ENCODE measurements at regions not wholly inside any gene's neighbourhood (a gene's known extent, or its start where the extent isn't known, plus 50 kb on each side); places are given as distances from the start of the nearest gene placed in this dataset.

DNA sequence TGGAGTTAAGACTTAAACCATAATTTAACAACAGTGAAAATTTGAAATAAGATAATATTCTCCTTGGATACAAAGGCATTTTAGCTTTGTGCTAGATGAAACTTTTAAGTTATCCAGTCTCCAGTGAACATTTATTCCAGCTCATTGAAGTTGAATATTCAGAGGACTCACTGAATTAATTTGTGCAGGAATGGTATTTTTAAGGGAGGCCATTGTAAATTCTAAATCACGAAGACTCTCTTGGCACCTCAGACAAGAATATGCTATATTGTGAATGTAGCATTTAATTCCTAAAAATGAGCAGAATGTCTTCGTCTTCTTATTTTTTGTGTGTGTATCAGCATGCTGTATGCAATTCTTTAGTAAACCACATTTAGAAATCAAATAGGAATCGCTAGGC is 731.7 kb upstream of the RAB6C start:
- DNase-seq, result no peak

DNA sequence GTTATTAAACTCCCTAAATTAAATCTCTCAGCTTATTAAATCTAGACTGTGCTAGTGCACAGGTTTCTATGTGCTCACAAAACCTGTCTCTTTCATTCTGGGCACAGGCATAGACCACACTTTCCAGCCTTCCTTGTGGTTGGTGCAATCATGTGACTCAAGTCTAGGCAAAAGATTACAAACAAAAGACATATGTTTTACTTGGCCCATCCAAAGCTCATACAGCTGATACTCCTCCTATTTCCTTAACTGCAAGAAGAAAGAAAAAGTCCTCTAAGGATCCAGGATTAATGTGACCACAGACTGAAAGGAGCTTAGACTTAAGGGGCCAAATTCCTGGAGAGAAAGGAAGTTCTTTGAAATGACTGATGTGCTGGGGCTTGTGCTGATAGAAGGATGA is 731.3 kb upstream of the RAB6C start:
- no peak for DNase-seq

DNA sequence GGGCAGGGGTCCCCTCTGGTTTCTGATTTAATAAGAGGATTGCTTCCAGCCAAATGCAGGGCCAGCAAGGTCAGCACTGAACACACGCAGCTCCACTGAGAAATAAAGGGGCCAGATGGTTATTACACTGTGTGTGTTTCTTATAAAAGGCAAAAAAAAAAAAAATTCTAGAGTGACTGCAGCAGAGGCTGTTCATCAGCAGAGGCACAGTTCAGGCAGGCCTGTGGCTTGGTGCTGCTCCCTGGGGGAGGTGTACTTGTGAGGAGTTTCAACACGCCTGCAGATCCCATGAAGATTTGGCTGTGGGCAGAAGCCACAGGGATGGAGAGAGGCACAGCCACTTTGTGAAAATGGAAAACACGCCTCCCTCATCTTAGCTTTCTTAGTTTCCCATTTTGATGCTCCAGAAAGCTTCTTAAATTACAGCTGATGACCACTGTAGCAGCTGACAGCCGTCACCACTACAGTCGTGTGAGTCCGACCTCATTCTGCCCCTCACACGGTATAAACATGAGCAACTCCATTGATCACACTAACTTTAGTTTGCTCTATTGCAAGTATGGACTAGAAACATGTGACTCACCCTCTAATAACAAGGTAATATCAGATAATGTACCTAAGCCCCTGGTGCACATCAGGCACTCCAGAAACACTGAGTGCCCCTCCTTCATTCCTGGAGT is 726.5 kb upstream of the RAB6C start:
- DNase-seq, result no peak

DNA sequence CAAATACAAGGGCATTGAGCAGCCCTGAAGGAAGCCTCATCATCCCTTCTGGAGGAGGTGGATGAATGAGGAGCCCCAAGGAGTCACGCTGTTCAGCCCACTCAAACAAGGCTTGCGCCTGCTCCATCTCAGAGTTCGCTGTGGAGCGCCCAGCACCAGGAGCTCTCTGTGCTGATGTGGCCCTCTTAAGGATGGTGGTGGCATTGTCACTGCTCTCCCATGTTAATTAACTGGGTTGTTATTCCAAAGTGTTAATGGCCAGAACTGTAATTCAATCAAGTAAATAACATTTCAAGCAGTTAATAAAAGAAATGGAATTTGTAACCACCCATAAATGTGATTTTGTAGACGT is 726.0 kb upstream of the RAB6C start:
- no peak for DNase-seq

DNA sequence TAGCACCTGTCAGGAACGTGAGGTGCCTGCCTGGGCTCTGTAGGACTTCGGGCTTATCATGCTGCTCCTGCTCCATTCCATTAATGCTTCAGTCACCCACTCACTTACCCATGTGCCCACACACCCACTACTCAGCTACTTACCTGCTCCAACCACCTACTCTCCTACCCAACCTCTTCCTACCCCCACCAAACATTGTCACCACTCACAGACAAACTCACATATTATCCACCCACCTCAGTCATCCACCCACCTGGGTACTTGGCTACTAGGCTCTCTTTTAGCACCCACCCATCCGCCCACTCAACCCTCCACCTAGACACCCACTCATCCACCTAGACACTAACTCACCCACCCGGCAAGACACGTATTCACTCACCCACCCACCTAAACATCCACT is 724.7 kb upstream of the RAB6C start:
- DNase-seq, result no peak

DNA sequence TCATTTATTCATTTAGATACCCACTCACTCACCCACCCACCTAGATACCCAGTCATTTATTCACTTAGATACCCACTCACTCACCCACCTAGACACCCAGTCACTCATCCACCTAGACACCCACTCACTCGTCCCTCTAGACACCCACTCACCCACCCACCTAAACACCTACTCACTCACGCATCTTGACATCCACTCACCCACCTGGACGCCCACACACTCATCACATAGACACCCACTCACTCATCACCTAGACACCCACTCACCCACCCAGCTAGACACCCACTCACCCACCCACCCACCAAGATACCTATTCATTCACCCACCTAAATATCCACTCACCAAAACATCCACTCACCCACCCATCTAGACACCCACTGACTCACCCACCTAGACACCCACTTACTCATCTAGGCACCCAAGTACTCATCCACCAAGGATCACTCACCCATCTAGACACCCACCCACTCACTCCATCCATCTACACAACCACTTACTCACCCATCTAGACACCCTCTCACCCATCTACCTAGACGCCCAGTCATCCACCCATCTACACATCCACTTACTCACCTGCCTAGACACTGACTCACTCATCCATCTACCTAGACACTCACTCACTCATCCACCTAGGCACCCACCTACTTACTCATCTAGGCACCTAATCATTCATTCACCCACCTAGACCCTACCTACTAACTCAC is 723.7 kb upstream of the RAB6C start:
- DNase-seq, result no peak

DNA sequence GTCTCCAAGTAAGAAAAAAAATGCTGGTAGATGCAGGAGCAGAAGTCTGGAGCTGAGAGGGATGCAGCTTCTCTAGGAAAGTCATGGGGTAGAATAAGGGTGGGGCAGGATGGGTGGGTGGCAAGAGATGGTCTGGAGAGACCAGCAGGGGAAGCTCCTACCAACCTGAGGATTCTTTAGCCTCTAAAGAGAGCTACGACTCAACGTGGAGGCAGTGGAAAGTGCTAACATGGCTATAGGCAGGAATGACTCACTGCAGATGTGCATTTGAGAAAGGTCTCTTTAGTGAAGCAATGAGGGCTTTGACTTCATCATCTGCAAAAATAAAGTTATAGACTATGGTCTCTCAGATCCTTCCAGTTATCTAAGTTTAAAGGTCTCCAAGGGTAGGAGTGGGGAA is 722.8 kb upstream of the RAB6C start:
- DNase-seq, result no peak

DNA sequence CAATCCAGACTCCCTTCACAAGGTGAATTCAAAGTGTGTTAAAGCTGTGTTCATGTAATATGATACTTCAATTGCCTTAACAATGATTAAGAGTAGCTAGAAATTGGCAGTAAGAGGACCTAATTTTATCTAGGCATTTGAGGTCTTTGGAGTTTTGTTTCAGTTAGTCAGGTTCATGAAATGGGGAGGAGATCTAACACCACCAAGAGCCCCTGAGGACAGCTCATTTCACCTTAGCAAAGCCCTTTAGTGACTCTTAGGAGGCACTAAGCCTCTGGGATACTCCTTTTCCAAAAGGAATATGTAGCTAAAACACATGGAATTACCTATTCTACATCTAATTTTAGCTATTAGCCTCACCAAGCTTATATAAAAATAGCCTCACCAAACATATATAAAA is 716.5 kb upstream of the RAB6C start:
- DNase-seq, result no peak

DNA sequence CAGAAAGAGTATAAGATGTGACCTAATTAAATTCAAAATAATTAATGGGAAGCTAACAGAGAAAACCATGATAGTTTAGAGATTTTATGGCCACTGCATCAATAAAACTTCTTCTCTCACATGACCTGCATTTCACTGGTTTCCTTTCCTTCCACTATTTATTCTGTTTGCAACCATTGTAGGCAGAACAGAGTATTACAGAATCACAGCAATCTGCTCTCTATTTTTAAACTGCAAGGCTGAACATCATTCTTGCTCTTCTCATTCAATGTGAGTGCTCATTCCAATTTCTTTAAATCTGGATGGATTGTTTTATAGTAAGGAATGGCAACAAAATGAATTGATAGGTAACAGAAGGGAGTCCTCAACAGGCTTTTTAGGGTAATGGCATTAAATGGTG is 715.5 kb upstream of the RAB6C start:
- no peak for DNase-seq

DNA sequence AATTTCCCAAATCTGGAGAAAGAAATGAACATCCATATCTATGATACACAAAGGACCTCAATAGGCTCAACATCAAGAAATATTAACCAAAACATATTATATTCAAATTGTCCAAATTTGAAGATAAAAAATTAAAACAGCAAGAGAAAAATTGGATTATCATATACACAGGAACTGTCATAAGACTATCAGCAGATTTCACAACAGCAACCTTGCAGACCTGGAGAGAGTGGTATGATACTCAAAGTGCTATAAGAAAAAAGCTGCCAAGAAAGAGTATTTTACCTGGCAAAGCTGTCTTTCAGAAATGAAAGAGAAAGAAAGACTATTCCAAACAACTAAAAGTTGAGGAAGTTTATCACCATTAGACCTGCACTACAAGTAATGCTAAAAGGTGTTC is 711.9 kb upstream of the RAB6C start:
- no peak for DNase-seq

DNA sequence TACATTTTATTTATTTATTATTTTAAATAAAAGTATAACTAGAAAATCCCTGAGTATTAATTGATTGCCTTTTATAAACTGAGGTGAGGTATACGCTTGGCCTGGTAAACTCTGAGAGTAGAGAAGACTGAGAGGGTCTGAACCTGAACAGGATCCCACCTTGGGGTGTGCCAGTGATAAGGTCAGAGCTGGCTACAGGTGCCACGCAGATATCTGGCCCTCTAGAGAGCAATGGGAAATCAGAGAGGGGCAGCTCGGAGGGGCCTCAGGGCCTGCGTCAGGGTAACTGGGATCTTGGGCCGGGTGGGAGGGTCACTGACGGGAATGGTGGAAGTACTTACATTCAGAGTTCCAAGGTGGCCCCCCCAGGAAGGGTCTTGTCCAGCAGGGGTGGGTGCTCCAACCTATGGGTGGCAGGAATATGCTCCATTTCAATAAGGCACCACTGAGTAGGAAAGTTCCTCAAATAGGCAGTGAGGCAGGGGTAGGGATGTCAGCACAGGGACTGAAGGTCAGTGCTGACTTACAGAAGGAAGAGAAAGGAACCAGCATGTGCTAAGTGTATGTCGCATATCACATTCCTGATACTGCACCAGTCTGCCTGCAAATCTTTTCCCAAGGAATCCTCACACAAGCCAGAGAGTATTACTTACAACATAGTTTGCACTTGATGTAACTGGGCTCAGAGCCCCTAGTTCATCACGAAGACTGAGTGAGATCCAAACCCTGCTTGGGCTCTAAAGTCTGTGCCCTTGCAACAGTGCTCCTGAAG is 706.0 kb upstream of the RAB6C start:
- DNase-seq, result no peak

DNA sequence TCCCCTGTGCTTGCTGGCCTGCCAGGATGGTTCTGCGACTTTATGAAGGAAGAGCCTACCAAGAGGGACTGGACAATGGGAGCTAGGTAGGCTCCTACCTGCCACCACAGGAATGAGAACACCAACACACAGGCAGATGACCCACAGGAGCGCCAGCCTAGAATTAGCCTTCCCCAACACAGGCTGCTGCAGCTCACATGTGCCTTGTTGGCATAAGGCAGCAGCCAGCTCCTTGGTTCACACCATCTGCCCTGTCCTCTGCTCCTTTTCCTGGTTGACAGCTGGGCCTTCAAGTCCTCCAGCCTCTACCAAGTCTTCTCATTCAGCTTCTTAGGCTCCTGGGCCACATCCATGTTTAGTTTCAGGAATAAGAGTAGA is 705.4 kb upstream of the RAB6C start:
- no peak for DNase-seq

DNA sequence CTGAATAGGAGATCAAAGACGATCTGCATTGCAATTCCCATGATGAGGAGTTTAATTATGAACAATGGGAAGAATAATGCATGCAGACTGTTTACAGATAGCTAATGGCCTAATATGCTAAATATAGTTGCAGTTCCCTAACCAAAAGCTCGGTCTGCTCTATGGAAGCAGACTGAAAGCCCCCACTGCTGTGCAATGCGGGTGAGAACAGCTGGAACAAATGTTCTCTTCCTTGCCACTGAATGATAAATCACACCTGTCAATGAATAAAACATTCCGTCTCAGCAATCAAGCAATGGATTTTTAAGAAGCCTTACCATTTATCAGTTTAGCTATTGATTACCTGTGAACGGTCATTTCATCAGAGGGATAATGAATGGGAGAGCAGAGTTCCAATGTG is 704.5 kb upstream of the RAB6C start:
- no peak for DNase-seq

DNA sequence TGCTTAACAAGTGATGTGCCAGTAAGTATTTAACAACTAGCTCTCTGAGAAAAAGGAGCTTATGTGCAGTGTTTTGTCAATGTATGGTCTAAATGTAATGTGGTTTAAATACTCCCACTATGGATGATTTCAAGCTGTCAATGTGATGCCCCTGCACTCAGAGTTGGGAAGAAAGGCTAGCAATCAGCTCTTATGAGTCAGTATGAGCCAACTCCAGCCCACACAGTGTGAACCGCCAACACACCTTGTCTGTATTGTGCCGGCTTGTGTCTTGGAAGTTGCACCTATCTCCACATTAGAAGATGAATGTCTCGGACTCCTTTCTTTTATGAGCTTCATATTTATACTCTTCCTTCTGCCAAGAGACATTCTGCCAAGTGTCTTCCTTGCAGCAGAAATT is 703.8 kb upstream of the RAB6C start:
- DNase-seq, result no peak

DNA sequence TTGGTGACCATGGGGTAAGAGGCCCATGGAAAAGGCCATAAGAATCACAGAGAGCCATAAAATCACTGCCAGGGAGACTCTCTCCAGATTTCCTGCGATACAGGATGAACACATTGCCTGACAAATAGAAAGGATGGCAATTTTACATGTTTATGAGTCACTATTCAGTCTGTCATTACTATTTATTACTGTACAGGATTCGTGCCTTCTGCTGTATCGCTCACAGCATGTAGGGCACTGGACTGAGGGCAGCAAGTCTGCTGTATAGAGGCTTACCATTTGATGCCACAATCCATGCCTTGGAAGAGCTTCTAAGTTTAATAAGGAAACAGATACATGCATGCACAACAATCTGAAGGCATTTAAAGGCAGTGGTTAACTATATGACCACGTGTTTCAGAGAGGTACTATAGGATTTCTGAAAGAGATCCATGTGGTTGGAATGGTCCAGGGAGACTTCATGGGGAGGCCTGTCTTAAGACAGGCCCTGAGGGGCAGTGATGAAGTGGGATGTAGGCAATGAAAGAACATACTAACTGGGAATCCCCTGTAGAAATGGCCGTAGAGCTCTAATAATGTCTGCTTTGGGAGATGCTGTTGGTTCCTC is 702.4 kb upstream of the RAB6C start:
- DNase-seq, result no peak

DNA sequence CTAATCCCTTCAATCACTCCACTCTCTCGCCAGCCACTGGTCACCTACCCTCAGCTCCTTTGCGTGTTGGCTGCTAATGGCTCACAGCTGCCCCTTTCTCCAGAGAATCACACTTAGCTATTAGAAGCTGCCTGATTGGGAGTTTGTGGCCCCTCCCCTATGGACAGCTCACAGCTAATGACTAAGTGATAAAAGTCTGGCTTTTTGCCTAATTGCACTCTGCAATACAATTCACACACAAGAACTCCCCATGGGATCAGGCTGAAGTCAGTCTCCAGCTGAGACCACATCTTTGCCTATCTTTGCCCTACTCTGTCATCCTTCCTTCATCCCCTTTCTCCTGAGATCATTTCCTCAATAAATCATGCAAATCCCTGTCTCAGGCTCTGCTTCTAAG is 701.9 kb upstream of the RAB6C start:
- DNase-seq, result no peak

DNA sequence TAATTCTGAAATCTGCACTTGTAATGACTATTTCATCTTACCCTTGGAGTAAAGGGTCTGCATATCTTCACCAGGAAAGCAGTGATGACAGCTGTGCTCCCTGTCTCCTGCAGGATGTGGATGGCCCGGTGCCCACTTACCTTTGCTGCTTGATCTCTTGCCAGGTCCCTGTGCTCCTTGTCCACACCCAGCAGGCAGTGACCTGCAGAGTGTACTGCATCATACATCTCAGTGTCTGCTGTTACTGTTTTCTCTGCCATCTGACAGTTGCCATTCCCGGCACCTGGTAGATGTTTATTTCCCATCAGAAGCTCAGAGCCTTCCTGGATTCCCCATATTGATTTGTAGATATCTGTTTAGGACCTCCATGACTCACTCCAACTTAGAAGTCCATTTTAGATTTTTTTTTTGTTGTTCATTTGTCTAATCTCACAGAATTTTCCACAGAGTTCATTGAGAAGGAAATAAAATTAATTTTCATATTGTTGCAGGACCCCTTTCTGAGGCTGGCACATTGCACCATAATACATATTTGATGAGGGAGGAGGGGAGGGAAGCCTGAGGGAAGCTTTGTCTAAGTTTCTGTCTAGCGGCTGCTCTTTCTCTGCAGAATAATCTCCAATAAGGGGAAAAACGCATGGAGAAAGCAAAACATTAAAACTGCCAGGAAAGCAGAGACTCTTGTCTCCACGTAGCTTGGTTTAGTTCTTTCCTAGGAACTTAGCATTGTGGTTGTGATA is 697.5 kb upstream of the RAB6C start:
- DNase-seq, result no peak

DNA sequence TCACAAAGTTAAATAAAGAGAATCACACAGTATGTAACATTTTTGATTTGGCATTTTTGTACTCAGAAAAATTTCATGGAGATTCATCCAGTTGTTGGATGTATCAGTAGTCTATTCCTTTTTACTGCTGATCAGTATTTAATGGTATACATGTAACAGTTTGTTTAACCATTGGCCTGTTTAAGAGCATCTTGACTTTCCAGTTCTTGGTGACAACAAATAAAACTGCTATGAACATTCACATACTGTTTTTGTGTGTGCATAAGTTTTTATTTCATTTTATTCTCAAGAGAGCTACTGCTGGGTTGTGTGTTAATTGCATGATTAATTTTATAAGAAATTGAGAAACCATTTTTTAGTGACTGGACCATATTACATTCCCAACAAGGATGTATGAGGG is 694.5 kb upstream of the RAB6C start:
- no peak for DNase-seq

DNA sequence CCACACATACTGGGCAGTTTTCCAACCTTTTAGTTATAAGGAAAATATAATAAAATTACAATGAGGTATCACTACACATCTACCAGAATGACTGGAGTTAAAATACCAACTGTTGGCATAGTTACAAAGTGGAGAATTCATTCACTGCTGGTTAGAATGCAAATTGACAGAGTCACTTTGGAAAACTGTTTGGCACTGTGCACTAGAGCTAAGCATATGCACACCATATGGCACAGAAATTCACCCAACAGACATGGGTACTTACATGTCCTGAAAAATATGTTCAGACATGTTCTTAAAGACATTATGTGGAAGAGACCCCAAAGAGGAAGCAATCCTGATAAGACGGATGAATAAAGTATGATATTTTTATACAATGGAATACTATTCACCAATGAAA is 686.1 kb upstream of the RAB6C start:
- no peak for DNase-seq

DNA sequence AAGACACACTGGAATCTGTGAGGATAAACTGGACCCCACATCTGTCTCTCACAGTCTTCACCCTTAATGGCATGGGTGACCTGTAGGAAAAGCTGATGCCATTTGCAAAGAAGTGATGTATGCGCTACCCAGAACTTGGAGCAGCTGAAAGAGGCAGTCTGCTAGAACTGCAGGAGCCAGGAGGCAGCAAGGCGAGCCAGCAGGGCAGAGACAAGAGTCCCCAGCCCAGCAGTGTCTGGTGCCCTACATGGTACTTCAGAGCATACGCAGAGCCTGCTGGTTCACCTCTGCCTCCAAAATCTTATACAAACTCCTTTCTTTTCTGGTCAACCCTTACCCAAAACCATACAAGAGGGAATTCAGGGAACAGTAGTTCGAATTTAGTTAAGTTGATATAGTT is 683.1 kb upstream of the RAB6C start:
- no peak for DNase-seq

DNA sequence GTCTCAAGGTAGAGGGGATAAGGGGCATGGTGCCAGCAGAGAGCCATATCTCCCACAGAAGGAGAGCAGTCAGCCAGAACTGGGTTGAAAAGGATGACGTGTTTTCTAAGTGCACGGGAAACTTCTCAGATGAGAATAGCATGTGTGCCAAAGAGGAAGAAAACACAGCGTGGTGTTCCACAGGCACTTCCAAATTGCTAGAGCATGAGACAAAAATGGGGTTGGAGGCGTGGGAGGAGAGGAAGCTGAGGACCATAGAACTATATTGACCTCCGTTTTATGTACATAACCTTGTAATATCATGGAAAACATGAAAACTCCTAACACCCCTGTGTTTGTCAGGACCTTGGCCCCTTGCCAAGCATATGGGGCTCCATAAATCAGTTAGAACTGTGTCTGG is 682.7 kb upstream of the RAB6C start:
- no peak for DNase-seq

DNA sequence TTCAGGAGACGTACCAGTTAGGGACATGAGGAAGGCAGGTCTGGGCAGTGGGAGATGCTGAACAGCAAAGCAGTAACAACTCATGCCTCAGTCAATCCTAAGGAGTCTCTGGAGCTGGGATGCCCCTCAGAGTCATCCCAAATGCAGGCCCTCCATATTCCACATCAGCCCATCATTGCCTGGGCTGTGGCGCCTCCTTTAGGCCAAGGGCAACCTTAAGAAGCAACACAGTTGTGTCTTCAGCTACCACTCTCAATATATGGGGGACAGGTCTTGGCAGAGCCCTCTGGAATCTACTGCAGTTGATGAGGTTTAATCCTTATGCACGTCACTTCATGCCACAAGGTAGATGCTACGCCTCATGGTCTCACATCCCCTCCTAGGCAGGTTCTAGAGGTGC is 682.0 kb upstream of the RAB6C start:
- DNase-seq, result no peak

DNA sequence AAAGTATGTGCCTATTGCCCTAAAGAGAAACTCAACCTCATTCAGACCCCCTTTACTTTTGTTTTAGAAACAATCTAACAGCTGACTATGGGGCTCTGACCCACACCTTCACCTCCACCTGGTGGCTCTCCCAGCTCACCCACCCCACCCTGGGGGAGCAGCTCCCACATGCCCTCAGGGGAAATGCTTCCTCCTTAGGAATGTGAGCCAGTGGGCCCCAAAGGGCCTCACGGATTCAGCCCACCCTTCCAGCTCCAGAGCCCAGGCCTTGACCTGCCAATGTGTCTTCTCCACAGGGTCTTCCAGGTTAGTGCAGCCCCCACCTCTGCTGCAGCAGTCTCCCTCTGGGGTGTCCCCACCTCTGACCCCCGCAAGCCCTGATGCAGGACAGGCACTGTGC is 680.1 kb upstream of the RAB6C start:
- no peak for DNase-seq
